PFSK-1 (cell line): ENCODE measurements at regions not wholly inside any gene's neighbourhood (a gene's known extent, or its start where the extent isn't known, plus 50 kb on each side); places are given as distances from the start of the nearest gene placed in this dataset.

ENCODE experiments used
- REST ChIP-seq, 2 experiments: IDR thresholded peaks; 2 replicates each; pipeline versions ENCODE4 v1.6.1 to v1.8.0; 2011 to 2012; ENCODE audit warnings: low read depth in 2 of 2, low read length in 2 of 2, control low read depth in 1 of 2, inconsistent platforms in 1 of 2, mild to moderate bottlenecking in 1 of 2, moderate library complexity in 1 of 2; ENCODE audit not compliant: insufficient read depth in 1 of 2
- SIN3A ChIP-seq: IDR thresholded peaks from 2 replicates; pipeline ENCODE4 v1.6.1; 2012; ENCODE audit warnings: mild to moderate bottlenecking, low read length, moderate library complexity, borderline replicate concordance; ENCODE audit not compliant: insufficient read depth
- TAF1 ChIP-seq: IDR thresholded peaks from 2 replicates; pipeline ENCODE4 v1.6.1; 2012; ENCODE audit warnings: low read length, control low read depth, borderline replicate concordance; ENCODE audit not compliant: insufficient read depth

- TF ChIP-seq SIN3A: no peak
- TF ChIP-seq TAF1: no peak
- no peak for TF ChIP-seq REST (IDR thresholded peaks at IDR 0.05; ENCODE audit: insufficient read depth in 1 of 2, low read depth in 2 of 2, low read length in 2 of 2)
Measured at GRCh38 chr3:123341-123740, 73.2 kb upstream of the CHL1 start.
